GM12878 (cell line): ENCODE measurements at regions not wholly inside any gene's neighbourhood (a gene's known extent, or its start where the extent isn't known, plus 50 kb on each side); places are given as distances from the start of the nearest gene placed in this dataset.

Source experiments
- ATAC-seq: fragments of 200-7000 bp; cut with Tn5 transposase; 3 replicates; pipeline ENCODE4 v1.9.1; 2020; ENCODE audit warnings: mild to moderate bottlenecking, moderate library complexity
- BruUV-seq: library from RNA; stranded (reverse); fragments of 400-500 nt; replicated peaks from 2 replicates; lab custom pipeline; 2021; lab: Mats Ljungman, UMichigan
- CTCF ChIA-PET: fragments of 300-600 bp; sonication (Branson Sonifier 250); formaldehyde crosslinking; extraction: SDS; loops from one replicate; lab custom pipeline; 2021; ENCODE audit warnings: inconsistent platforms; lab: Yijun Ruan, JAX
- POLR2A ChIA-PET: fragments of 350-600 bp; formaldehyde crosslinking; extraction: SDS; loops from one replicate; lab custom pipeline; 2021; ENCODE audit warnings: inconsistent platforms; lab: Charles Lee
- RAD21 ChIA-PET: fragments of 300-600 bp; sonication (Branson Sonifier 250); formaldehyde crosslinking; loops from one replicate; lab custom pipeline; 2023; ENCODE audit warnings: antibody characterized with exemption; ENCODE audit not compliant: unreplicated experiment; lab: Charles Lee
- SMC1A ChIA-PET: fragments of 300-600 bp; sonication (Branson Sonifier 250); formaldehyde crosslinking; loops from one replicate; lab custom pipeline; 2023; ENCODE audit not compliant: unreplicated experiment, uncharacterized antibody; lab: Charles Lee
- DNase-seq: peaks from one replicate; pipeline ENCODE4 v3.0.0-alpha.2; 2011; ENCODE audit warnings: low read depth, low spot score
- FAIRE-seq: peaks from 3 replicates; lab custom pipeline; 2011; peaks lifted over from hg19 to GRCh38; lab: Jason Lieb, UNC
- H2AFZ ChIP-seq: 2 replicates; pipeline ENCODE4 v1.6.0; 2011; ENCODE audit warnings: low read depth, low read length, control low read depth; ENCODE audit not compliant: control insufficient read depth
- H3K27ac ChIP-seq: 2 replicates; pipeline ENCODE4 v1.5.1; 2011; ENCODE audit warnings: control low read depth; ENCODE audit not compliant: control insufficient read depth, insufficient read depth
- H3K27me3 ChIP-seq, 2 experiments: replicated peaks in 1 of 2; 2 replicates each; pipeline versions ENCODE4 v1.6.0 to v1.6.1; 2011; ENCODE audit warnings: low read length in 1 of 2; ENCODE audit not compliant: control insufficient read depth in 2 of 2, insufficient read depth in 2 of 2
- H3K36me3 ChIP-seq, 2 experiments: 2 replicates each; pipeline ENCODE4 v1.5.1; 2011; ENCODE audit warnings: low read length in 1 of 2; ENCODE audit not compliant: control insufficient read depth in 2 of 2, insufficient read depth in 2 of 2
- H3K4me1 ChIP-seq: 2 replicates; pipeline ENCODE4 v1.6.1; 2011; ENCODE audit warnings: mild to moderate bottlenecking, low read length, moderate library complexity, mixed read lengths; ENCODE audit not compliant: control insufficient read depth, insufficient read depth
- H3K4me2 ChIP-seq: 2 replicates; pipeline ENCODE4 v1.6.0; 2011; ENCODE audit warnings: control low read depth; ENCODE audit not compliant: control insufficient read depth, insufficient read depth
- H3K4me3 ChIP-seq: fragments of 200-600 bp; sonication (generic); 2 replicates; pipeline ENCODE4 v1.5.1; 2016
- H3K79me2 ChIP-seq: 2 replicates; pipeline ENCODE4 v1.6.0; 2011; ENCODE audit warnings: low read length; ENCODE audit not compliant: control insufficient read depth, insufficient read depth
- H3K9ac ChIP-seq: 2 replicates; pipeline ENCODE4 v1.8.0; 2011; ENCODE audit warnings: low read length, control low read depth, mixed read lengths; ENCODE audit not compliant: control insufficient read depth, insufficient read depth
- H3K9me3 ChIP-seq: replicated peaks from 3 replicates; pipeline ENCODE4 v1.5.1; 2011; ENCODE audit warnings: mild to moderate bottlenecking, low read length; ENCODE audit not compliant: control insufficient read depth, insufficient read depth
- H4K20me1 ChIP-seq: 2 replicates; pipeline ENCODE4 v1.6.0; 2011; ENCODE audit not compliant: control insufficient read depth, insufficient read depth
- BHLHE40 ChIP-seq, 2 experiments: fragments of 450-650 bp in 1 of 2; IDR thresholded peaks; 2 replicates each; pipeline ENCODE4 v1.6.1; 2011 to 2017; ENCODE audit warnings: low read depth in 2 of 2, borderline replicate concordance in 1 of 2, improper control_type of control experiment in 1 of 2, low read length in 1 of 2, mild to moderate bottlenecking in 1 of 2
- CUX1 ChIP-seq: IDR thresholded peaks from 2 replicates; pipeline ENCODE4 v1.6.1; 2012; ENCODE audit warnings: improper control_type of control experiment, low read depth, low read length; ENCODE audit not compliant: insufficient replicate concordance
- GABPA ChIP-seq: IDR thresholded peaks from 2 replicates; pipeline ENCODE4 v1.6.1; 2014; ENCODE audit warnings: antibody characterized with exemption, low read depth, mild to moderate bottlenecking, inconsistent platforms
- JUNB ChIP-seq: IDR thresholded peaks from 2 replicates; pipeline ENCODE4 v1.6.1; 2016; ENCODE audit warnings: antibody characterized with exemption, mild to moderate bottlenecking
- PAX8 ChIP-seq: fragments of 450-650 bp; IDR thresholded peaks from 2 replicates; pipeline ENCODE4 v1.6.1; 2017; ENCODE audit warnings: mild to moderate bottlenecking, moderate library complexity
- TAF1 ChIP-seq: IDR thresholded peaks from 2 replicates; pipeline ENCODE4 v1.6.1; 2011; ENCODE audit warnings: mild to moderate bottlenecking, low read depth, low read length, borderline replicate concordance
- TCF12 ChIP-seq: IDR thresholded peaks from 2 replicates; pipeline ENCODE4 v1.6.1; 2011; ENCODE audit warnings: low read depth, mild to moderate bottlenecking, low read length
- ZNF207 ChIP-seq: fragments of 450-650 bp; IDR thresholded peaks from 2 replicates; pipeline ENCODE4 v1.6.1; 2014; ENCODE audit warnings: antibody characterized with exemption, mild to moderate bottlenecking, borderline replicate concordance
- ZNF274 ChIP-seq: IDR thresholded peaks from one replicate; pipeline ENCODE4 v1.8.0; 2011; ENCODE audit not compliant: insufficient read length, insufficient read depth
- WGBS: methylation state at CpG from one replicate; pipeline ENCODE4 v1.1.6; 2016; ENCODE audit warnings: low lambda C conversion rate; ENCODE audit not compliant: insufficient replicate concordance, insufficient coverage; ENCODE audit errors: missing lambda C conversion rate; 5-methylcytosine and 5-hydroxymethylcytosine counted together
- in situ Hi-C: fragments of 300-500 bp; cut with MboI; formaldehyde crosslinking; loops from 9 replicates; pipeline ENCODE4 v1.14.3; 2018; ENCODE audit warnings: mixed read lengths
- intact Hi-C: fragments of 100-400 bp; cut with micrococcal nuclease; formaldehyde crosslinking; loops from one replicate; pipeline ENCODE4 v1.14.2; 2022; ENCODE audit not compliant: unreplicated experiment
- TF ChIP-seq, protein P1 (sequence below): IDR thresholded peaks from 2 replicates; pipeline ENCODE4 v1.6.1; 2011; ENCODE audit warnings: mild to moderate bottlenecking, low read depth, low read length, moderate library complexity; ENCODE audit not compliant: insufficient replicate concordance
- TF ChIP-seq, protein P2 (sequence below): fragments of 450-650 bp; IDR thresholded peaks from 2 replicates; pipeline ENCODE4 v1.6.1; 2018; ENCODE audit warnings: mild to moderate bottlenecking, low read depth, moderate library complexity; ENCODE audit not compliant: partially characterized antibody
- TF ChIP-seq, protein P3 (sequence below): fragments of 450-650 bp; IDR thresholded peaks from 2 replicates; pipeline ENCODE4 v1.6.1; 2018; ENCODE audit warnings: borderline replicate concordance, mild to moderate bottlenecking; ENCODE audit not compliant: partially characterized antibody

DNA sequence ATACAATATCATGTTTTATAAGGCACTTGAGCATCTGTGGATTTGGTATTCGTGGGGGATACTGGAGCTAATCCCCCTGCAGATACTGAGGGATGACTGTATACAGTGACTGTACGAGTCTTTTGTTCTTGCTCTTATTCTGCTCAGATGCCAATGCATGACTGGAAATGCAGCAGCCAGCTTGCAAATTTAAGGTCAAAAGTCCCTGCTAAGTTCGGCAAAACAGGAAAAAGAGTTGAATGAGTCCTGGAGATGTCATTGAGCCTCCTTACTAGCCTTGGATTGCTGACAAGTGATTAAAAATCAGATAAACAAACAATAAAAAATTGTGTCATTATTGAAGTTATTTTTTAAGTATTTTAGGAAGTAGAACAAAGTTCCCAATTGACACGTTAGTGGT lies 599.3 kb upstream of the IMPG1 start:
- BruUV-seq = no TSS peak
- ChIA-PET POLR2A (no interaction called here), SMC1A (no interaction called here), RAD21 (no interaction called here), CTCF (interaction anchor here (2.4 kb wide), 1 partner anchor 12 kb away, joined by 5 read pairs; no protein-coding TSS in a partner anchor)
- H4K20me1 ChIP-seq = no peaks in the 10 kb centered on the region
- in situ Hi-C loops = no loop called here
- H3K27me3 ChIP-seq = no peaks in the 10 kb centered on the region
- no peaks in the 10 kb centered on the region for H3K79me2 ChIP-seq
- no peaks in the 10 kb centered on the region for H3K36me3 ChIP-seq
- no peak overlapping the region for H3K4me2 ChIP-seq
- FAIRE-seq (no peak), DNase-seq (no peak), ATAC-seq (no peak)
- no peak overlapping the region for H3K4me3 ChIP-seq
- H3K9me3 ChIP-seq = no peaks in the 10 kb centered on the region
- no peaks in the 10 kb centered on the region for H3K4me1 ChIP-seq
- intact Hi-C loops = no loop called here
- H2AFZ ChIP-seq = no peak overlapping the region
- WGBS = 1% methylated on average over 4 of the region's 4 CpGs
- TF ChIP-seq, protein P1, sequence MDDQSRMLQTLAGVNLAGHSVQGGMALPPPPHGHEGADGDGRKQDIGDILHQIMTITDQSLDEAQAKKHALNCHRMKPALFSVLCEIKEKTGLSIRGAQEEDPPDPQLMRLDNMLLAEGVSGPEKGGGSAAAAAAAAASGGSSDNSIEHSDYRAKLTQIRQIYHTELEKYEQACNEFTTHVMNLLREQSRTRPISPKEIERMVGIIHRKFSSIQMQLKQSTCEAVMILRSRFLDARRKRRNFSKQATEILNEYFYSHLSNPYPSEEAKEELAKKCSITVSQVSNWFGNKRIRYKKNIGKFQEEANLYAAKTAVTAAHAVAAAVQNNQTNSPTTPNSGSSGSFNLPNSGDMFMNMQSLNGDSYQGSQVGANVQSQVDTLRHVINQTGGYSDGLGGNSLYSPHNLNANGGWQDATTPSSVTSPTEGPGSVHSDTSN = no peak
- no peak for TF ChIP-seq CUX1
- no peak for TF ChIP-seq GABPA
- TF ChIP-seq TCF12 = no peak
- TF ChIP-seq, protein P2, sequence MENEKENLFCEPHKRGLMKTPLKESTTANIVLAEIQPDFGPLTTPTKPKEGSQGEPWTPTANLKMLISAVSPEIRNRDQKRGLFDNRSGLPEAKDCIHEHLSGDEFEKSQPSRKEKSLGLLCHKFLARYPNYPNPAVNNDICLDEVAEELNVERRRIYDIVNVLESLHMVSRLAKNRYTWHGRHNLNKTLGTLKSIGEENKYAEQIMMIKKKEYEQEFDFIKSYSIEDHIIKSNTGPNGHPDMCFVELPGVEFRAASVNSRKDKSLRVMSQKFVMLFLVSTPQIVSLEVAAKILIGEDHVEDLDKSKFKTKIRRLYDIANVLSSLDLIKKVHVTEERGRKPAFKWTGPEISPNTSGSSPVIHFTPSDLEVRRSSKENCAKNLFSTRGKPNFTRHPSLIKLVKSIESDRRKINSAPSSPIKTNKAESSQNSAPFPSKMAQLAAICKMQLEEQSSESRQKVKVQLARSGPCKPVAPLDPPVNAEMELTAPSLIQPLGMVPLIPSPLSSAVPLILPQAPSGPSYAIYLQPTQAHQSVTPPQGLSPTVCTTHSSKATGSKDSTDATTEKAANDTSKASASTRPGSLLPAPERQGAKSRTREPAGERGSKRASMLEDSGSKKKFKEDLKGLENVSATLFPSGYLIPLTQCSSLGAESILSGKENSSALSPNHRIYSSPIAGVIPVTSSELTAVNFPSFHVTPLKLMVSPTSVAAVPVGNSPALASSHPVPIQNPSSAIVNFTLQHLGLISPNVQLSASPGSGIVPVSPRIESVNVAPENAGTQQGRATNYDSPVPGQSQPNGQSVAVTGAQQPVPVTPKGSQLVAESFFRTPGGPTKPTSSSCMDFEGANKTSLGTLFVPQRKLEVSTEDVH = no peak
- TF ChIP-seq TAF1 = no peak
- TF ChIP-seq ZNF274 = no peak
- TF ChIP-seq ZNF207 = no peak
- no peak for TF ChIP-seq JUNB
- TF ChIP-seq BHLHE40 (IDR thresholded peaks at IDR 0.05; ENCODE audit: borderline replicate concordance in 1 of 2, low read depth in 2 of 2, low read length in 1 of 2) = no peak
- TF ChIP-seq, protein P3, sequence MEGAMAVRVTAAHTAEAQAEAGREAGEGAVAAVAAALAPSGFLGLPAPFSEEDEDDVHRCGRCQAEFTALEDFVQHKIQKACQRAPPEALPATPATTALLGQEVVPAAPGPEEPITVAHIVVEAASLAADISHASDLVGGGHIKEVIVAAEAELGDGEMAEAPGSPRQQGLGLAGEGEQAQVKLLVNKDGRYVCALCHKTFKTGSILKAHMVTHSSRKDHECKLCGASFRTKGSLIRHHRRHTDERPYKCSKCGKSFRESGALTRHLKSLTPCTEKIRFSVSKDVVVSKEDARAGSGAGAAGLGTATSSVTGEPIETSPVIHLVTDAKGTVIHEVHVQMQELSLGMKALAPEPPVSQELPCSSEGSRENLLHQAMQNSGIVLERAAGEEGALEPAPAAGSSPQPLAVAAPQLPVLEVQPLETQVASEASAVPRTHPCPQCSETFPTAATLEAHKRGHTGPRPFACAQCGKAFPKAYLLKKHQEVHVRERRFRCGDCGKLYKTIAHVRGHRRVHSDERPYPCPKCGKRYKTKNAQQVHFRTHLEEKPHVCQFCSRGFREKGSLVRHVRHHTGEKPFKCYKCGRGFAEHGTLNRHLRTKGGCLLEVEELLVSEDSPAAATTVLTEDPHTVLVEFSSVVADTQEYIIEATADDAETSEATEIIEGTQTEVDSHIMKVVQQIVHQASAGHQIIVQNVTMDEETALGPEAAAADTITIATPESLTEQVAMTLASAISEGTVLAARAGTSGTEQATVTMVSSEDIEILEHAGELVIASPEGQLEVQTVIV = no peak
- TF ChIP-seq PAX8 = no peak
- no peak overlapping the region for H3K27ac ChIP-seq
- H3K9ac ChIP-seq = no peak overlapping the region
